GM04503 (cell line): ENCODE measurements at regions not wholly inside any gene's neighbourhood (a gene's known extent, or its start where the extent isn't known, plus 50 kb on each side); places are given as distances from the start of the nearest gene placed in this dataset.

Experiments used
- DNase-seq: peaks from one replicate; pipeline ENCODE4 v3.0.0-alpha.2; 2012; ENCODE audit warnings: low read depth

DNA sequence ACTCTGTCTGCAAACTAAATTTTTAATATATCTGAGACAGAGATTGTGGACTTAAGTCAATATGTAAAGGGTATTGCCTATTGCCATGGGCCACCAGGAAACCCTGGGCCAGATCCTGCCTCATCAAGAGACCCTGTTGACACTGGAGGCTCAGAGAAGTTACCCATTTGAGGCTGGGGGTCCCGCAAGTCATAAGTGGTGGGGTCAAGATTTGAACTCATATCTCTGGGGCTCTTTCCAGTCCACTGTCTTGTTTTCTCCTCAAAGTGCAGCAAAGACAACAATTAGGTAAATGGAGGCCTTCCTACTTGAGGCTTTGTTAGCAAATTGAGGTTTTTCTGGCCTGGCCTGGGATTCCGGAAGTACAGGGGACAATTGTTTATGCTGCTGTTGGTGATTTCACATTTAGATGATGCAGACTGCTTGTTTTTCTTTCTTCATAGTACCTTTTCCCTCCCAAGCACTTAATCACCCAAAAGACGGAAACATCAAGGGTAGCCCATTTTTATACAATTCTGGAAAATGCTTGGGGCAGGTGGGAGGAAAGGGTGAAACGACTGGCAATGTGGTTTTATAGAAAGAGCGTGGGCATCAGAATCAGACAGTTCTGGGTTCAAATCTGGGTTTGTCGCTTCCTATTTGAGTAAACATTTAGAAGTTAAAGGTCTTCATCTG lies 160.0 kb downstream of the SMIM20 start:
- DNase-seq, result no peak

DNA sequence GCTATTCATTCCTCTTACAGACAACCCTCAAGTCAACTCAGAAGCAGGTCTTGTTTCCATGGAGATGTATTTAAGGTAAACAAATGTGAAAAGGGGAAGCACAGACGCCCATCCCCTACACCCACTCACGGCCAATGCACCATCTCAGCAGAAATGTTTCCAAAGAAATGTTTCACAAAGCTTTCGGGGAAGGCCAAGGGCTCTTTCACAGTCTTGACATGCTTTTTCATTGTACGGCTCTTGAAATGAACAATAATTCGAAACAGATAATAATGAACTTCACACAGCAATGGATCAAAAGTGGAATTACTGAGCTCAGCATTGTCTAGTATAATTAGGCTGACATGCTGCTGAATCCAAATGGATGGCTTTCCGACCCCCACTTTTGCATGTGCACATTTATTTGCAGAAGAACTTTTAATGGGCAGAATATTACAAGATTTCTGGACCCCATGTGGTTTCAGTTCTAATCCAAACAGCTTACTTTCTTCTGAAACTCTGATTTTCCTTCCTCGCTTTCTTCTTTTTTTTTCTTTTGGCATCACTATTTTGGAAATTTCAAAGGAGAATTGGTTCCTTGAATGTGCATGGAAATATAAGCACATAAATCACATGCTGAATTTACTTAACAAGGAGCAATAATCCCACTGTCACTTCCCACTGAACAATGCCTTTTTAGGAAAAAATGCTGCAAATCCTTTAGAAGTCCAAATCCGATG lies 160.9 kb downstream of the SMIM20 start:
- no peak for DNase-seq

DNA sequence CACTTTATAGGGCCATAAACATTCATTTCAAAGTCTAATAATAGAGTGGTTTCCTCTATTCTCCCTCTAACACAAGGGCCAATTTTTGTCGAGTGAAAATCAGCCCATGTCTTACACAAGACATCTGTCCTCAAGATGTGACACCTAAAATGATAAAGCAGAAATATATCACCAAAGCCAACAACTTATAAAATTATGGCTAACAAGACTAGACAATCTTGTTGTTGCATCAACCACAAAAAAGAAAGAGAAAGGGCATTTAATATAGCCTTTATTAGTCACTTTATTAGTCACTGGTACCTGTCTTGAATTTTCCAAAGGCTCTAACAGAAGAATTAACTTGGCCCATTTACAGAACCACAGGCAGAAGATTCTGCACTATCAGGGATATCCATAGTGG lies 161.6 kb downstream of the SMIM20 start:
- no peak for DNase-seq

DNA sequence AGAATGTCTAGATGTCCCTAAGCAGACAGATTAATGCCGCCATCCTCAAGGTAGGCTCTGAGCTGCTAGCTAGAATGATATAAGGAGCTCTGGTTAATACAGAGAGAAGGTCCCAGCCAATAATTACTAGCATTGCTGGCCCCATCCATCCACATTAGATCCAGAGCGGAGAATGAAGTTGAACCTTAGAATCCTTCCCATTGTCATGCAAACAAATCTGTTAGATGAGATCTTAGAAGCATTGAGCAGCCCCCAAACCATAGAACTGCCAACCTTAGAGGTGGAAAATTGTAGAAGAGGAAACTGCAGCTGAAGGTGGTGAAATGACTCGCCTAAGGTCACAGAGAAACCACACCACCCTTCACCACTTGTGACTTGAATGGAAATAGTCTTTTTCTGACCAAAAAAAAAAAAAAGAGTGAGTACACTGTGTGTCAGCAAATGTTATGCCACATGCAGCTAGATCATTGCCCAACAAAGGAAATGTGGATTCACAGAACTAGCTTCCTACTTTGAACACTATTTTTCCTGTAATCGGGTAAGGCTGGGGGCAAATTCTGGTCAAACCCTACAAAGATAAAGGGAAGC lies 162.1 kb downstream of the SMIM20 start:
- DNase-seq, result no peak

DNA sequence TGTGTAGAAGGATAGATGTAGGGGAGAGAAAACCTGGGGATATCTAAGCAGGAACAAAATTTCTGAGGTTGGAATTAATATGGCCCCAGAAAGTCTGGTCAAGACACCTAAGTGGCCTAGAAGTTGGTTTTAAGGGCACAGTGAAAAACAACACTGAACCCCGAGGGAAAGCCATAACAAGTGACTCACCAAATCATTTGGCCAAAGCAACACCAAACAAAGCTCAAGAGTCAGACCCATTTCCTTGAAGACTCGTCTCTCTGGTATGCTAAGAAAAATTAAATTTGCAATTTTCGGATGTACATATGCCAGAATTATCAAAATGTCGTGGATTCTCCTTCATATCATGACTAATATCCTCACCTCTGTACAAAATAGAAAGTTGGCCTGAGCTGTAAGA lies 162.9 kb downstream of the SMIM20 start:
- no peak for DNase-seq

DNA sequence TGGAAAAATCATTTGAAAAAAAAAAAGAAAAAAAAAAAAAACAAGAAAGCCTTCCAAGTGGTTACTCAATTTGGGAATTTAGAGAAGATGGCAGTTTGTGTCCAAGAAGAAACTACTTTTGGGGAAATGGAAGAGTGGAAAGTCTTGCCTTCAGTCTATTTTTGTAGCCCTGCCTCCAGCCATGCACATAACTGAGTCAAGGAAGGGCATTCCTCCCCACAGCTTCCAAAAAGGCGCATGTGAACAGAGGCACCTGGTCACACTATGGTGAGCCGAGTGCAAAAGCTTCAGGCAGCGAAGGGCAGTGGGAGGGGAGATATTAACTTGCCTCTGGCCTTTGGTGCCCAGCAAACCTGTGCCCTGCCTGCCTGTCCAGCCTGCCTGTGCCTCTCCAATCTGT lies 163.7 kb downstream of the SMIM20 start:
- no peak for DNase-seq

DNA sequence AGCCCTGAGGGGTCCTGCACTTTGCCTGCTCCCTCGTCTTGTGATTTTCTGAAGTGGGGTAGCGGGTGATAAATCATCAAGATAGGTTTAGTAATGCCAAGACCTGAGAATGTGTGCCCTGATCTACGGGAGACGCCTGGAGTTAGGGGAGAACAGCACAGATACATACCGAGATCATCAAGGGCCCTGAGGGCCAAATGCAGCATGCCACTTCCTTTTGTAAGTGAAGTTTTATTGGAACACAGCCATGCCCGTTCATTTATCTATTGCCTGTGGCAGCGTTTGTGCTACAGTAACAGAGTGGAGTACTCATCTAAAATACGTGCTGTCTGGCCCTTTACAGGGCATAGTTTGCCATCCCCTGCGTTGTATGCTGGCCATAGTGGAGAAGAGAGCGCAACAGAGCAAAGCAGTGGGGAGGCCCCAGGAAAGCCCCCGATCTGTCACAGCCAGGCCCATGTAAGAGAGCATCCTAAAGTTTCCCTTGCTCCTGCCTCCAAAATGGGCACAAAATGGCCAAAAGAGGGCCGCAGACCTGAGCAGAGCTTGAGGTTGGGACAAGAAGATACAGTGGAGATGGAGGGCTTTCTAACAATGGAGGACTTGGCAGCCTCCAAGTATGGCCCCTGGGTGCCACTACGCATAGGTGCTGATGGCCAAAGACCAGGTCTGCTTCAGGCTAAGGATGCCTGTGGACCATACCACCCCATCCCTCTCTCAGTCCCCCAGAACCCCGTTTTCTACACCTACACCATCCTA lies 167.0 kb downstream of the SMIM20 start:
- DNase-seq, result no peak

DNA sequence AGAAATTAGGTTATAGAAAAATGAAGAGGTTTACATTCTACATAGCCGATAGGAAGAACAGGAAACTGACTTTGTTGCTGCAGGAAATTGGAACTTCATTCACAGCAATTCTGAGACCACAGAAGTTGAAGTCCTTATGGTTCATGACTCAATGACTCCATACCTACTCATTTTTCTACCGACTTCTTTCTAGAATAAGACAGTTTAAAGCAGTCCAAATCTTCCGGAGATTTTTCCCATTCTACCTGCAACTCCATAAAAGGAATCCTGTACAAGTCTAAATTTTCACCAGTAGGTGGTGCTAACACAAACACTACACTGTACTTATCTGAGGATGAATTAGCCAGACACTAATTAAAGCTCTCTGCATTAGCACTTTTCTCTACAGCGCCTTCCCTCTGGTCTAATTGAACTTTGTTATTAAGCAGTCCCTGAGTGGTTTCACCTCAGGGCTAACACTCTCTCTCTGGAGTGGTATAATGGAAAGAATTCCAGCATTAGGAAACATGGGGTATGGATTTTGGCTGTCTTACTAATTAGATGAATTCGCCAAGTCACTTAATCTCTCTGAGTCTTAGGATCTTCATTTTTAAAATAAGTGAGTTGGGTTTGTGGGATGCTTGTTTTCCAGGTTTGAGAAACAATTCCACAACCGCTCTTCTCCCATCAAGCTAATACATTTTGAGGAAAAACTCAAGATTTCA lies 167.9 kb downstream of the SMIM20 start:
- DNase-seq, result no peak

DNA sequence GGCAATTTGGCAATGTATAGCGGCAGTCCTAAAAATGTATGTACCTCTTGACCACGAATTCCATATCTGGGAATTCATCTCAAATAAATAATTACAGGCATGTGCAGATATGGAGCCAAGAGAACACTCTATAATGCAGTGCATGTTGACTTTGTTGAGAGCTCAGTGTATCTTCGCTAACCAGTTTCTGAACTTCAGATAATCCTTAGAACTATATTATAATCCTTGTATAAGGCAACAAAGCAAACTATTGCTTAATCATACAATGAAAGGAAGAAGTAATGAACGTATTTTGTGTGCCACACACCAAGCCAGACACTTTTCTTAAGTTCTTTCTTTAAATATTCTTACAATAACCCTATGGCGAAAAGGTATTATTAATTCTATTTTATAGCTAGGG lies 168.5 kb downstream of the SMIM20 start:
- DNase-seq, result no peak

DNA sequence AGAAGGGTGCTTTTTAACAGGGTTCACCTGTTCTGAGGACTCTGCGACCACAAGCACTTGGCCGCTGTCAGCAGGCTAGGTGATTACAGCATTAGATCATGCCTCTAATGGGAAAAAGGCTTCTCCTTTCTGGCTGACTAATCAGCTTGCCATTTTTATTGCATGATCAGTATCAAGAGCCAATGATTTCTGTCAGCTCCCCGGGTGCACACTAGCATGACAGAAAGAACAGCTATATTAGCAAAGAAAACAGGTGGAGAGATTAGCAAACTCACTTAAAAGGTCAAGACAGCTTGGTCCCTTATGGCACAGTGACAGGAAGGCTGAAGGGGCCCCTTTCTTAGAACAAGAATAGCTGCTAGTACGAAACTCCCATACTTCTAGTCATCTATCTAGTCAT lies 170.0 kb downstream of the SMIM20 start:
- DNase-seq, result peak; percentile 63

DNA sequence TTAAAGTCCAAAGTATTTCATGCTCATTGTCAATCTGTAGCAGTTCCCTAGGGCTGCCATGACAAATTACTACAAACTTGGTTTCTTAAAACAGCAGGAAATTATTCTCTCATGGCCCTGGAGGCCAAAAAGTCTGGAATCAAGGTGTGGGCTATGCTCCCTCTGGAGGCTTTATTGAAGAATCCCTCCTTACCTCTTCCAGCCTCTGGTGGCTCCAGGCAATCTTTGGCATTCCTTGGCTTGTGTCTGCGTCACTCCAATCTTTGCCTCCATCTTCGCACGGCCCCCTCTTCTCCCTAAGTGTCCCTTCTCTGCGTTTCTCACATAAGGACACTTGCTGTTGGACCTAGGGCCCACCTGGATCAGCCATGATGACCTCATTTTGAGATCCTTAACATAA lies 170.4 kb downstream of the SMIM20 start:
- no peak for DNase-seq

DNA sequence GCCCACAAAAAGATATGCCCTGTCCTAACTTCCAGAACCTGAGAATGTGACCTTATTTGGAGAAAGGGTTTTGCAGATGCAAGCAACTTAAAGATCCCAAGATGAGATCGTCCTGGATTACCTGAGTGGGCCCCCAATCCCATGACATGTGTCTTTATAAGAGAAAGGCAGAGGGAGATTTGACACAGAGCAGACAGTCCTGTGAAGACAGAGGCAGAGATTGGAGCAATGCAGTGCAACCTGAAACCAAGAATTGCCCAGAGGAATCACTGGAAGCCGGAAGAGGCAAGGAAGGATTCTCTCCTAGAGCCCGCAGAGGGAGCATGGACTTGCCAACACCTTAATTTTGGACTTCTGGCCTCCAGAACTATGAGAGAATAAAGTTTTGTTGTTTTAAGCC lies 171.5 kb downstream of the SMIM20 start:
- DNase-seq, result no peak

DNA sequence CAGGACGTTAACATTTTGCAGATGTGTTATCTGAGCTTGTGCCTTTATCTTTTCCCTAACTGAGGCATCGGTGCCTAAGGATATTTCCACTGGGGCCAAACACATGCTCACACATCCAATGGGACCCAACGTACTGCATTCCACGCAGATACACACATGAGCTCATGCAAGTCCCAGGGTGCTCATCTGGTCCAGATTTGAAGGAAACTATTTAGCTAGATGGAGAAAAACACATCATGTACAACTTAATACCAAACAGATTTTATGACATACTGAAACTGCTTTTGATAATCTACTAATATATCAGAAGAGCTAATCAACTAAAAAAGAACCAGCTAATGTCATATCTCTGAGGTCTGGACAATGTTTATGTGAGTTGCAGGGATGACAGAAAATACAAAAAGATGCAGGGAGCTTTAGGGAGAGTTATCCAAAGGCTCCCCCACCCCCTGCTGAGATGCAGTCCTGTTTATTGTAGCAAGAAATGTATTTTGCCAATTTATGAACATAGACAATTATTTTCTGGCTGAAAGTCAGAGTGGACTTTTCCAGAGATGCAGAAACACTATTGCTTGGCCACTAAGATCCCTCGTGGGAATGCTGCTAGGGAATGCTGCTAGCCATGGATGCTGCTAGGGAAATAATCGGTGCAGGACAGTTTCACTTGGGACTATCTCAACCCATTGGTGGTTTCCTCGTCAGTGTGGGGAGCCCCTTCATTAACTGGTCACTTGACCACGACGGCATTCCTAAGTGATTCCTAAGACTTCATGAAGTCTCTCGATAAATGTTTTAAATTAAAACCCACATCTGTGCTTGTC lies 172.8 kb downstream of the SMIM20 start:
- DNase-seq, result no peak

DNA sequence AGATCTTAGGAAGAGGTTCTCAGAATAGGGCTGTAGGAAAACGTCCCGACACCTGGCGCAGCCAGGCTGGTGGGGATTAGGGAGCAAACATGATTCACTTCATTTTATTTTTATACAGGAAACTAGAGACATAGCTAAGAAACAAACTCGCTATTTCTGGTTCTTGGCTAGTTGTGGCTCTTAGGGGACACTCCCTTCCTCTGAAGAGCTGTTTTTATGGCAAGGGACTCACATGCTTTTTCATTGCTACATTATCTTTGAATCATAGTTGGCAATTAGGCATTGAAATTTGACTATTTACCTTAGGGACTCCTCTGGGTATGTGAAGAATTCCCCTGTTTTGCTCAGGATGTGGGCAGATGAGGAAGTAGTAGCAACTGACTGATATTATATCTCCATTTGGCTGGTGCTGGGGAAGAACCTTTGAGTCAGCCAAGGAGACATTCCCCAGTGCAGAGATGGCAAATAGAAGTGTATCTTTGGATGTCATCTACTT lies 174.5 kb downstream of the SMIM20 start:
- DNase-seq, result peak; percentile 83

DNA sequence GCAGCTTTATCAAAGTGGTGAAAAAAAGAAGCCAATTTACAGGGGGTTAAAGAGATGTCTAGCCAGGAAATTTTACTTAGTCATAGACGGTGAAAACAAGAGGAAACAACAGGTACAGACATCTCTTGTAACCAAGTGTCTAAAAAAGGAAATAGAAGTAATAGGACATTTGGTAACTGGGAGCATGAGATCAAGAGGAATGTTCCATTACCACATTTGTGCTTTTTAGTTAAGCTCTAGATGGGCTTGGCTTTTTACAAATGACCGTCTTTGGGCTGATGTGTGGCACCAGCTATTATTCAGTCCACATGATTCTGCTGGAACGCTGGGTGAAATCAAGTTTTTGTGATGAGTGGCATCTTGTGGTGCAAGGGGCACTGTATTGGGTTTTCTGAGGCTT lies 179.5 kb downstream of the SMIM20 start:
- no peak for DNase-seq

DNA sequence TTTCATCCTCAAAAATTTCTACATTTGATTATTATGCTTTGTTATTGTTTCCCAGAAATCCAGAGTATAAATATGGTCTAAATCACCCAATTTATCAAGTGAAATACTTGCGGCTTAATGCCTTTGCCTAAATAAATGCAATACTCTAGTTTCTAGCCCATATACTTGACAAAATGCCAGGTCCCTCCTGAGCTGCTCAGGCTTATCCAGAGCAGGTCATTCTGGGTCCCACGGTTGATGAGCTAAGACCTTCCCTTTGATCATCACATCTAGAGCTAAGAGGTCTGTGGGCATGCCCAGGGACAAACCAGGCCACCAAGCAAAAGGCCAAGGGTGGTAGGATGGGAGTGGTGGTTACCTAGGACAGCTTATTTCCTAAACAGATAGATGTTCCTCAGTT lies 180.1 kb downstream of the SMIM20 start:
- DNase-seq, result no peak

DNA sequence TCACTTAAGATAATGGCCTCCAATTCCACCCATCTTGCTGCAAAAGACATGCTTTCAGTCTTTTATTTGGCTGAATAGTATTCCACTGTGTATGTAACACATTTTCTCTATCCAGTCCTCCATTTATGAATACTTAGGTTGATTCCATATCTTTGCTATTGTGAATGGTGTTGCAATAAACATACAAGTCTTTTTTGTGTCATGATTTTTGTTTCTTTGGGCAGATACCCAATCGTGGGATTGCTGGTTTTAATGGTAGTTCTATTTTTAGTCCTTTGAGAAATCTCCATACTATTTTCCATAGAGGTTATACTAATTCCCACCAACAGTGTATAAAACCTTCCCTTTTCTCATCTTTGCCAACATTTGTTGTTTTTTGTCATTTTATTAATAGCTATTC lies 180.9 kb downstream of the SMIM20 start:
- no peak for DNase-seq

DNA sequence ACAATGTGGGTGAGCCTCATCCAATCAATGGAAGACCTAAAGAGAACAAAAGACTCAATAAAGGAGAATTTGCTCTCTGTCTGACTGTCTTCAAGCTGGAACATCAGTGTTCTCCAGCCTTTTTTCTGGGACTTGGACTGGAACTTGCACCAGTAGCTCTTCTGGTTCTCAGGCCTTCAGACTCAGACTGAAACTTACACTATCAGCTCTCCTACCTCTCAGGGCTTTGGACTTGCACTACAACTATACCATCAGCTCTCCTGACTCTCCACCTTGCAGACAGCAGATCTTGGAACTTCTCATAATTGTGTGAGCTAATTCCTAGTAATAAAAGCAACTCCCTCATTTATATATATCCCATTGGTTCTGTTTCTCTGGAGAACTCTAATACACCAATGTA lies 185.9 kb downstream of the SMIM20 start:
- DNase-seq, result no peak

DNA sequence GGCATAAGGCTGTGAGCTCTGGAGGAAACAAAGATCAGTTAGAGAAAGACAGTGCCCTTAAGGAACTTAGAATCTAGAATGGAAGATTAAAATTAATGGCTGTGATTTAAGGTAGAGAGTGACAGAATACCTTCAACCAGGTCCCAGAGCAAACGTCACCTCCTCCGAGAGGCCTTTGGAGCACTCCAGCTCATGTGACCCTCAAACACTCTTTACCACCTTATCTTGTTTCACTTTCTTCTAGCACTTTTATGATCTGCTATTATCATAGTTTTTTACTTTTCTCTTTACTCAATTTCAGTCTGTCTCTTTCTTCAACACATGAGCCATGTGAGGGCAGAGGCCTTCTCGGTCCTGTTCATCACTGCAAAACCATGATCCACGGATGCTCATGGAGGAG lies 187.0 kb downstream of the SMIM20 start:
- no peak for DNase-seq

DNA sequence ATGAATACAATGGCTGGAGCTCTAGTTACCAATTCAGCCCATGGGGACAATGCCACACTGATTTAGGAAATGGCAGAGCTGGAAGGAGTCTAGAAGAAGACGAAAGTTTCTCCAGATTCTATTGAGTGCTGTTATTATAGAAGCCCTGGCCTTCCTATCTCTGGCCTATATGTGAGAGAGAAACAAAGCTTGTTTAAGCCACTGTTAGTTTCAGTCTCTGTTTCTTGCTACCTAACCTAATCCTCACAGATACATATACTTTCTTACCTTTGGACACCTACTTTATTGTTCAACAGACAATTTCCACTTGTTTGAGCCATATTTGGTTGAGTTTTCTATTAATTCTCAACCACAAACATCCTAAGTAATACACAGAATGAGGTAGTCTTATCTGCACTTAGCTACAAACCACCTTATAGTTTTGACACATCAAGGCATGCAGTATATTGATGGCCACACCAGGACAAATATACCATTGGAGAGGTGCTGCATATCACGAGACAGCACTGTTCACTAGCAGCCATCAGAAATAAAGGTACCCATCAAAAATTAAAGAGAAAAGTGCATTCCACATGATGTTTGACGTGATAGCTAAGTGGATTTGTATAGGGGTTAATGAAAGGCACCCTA lies 190.2 kb downstream of the SMIM20 start:
- no peak for DNase-seq

DNA sequence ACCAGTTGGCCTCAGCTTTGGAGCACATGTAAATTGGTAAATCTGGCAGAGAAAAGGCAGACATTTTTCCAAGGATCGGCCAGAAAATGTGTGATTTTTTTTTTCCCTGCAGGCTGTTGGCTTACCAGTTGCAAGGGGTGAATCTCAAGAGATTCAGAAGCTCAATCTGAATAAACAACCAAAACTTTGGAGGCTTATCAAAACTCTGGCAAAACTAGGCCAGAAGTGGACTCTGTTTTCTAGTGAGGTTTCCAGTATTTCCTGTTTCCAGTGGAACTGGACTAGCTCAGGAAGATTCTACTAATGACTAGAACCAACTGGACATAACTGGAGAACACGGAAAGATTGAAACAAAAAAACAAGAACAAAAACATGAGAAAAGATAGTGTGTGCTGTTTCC lies 191.3 kb downstream of the SMIM20 start:
- DNase-seq, result no peak
